Bronchial epithelial cell (primary cell): ENCODE measurements at regions not wholly inside any gene's neighbourhood (a gene's known extent, or its start where the extent isn't known, plus 50 kb on each side); places are given as distances from the start of the nearest gene placed in this dataset.
A peak's percentile ranks its signal among the peaks of the same experiment; 100 is the strongest.

Experiments used
- DNase-seq: peaks from one replicate; pipeline ENCODE4 v3.0.0-alpha.2; 2010; ENCODE audit warnings: low read depth
- FAIRE-seq: peaks from 2 replicates; lab custom pipeline; 2011; peaks lifted over from hg19 to GRCh38; lab: Jason Lieb, UNC
- H3K27me3 ChIP-seq: 2 replicates; pipeline ENCODE4 v1.5.1; 2011; ENCODE audit warnings: low read length; ENCODE audit not compliant: control insufficient read depth, insufficient read depth
- H3K36me3 ChIP-seq: 2 replicates; pipeline ENCODE4 v1.5.1; 2011; ENCODE audit warnings: low read length; ENCODE audit not compliant: control insufficient read depth, insufficient read depth
- H3K4me3 ChIP-seq: 2 replicates; pipeline ENCODE4 v1.5.1; 2011; ENCODE audit warnings: mild to moderate bottlenecking, low read depth, low read length, control low read depth
- TF ChIP-seq, protein P1 (sequence below): IDR thresholded peaks from 2 replicates; pipeline ENCODE4 v1.5.1; 2011; ENCODE audit warnings: mild to moderate bottlenecking, moderate library complexity, low read length, control low read depth, inconsistent platforms; ENCODE audit not compliant: insufficient read depth, severe bottlenecking

DNA sequence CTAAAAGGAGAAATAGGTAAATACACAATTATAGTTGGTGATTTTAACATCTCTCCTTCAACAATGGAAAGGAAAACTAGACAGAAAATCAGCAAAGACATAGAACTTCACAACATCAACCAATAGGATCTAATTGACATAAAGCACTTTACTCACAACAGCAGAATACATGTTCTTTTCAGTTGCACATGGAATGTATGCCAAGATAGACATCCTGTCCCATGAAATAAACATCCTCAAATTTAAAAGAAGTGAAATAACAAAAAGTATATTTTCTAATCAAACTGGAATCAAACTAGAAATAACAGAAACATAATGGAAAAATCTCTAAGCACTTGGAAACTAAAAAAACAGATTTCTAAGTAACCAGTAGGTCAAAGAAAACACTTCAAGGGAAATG lies 296.2 kb upstream of the RGS6 start:
- FAIRE-seq (no peak), DNase-seq (no peak)
- Histone ChIP-seq H3K27me3 (no peaks in the 10 kb centered on the region), H3K36me3 (peaks cover 2% of the 10 kb centered on the region), H3K4me3 (no peak overlapping the region)
- TF ChIP-seq, protein P1, sequence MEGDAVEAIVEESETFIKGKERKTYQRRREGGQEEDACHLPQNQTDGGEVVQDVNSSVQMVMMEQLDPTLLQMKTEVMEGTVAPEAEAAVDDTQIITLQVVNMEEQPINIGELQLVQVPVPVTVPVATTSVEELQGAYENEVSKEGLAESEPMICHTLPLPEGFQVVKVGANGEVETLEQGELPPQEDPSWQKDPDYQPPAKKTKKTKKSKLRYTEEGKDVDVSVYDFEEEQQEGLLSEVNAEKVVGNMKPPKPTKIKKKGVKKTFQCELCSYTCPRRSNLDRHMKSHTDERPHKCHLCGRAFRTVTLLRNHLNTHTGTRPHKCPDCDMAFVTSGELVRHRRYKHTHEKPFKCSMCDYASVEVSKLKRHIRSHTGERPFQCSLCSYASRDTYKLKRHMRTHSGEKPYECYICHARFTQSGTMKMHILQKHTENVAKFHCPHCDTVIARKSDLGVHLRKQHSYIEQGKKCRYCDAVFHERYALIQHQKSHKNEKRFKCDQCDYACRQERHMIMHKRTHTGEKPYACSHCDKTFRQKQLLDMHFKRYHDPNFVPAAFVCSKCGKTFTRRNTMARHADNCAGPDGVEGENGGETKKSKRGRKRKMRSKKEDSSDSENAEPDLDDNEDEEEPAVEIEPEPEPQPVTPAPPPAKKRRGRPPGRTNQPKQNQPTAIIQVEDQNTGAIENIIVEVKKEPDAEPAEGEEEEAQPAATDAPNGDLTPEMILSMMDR: no peak

DNA sequence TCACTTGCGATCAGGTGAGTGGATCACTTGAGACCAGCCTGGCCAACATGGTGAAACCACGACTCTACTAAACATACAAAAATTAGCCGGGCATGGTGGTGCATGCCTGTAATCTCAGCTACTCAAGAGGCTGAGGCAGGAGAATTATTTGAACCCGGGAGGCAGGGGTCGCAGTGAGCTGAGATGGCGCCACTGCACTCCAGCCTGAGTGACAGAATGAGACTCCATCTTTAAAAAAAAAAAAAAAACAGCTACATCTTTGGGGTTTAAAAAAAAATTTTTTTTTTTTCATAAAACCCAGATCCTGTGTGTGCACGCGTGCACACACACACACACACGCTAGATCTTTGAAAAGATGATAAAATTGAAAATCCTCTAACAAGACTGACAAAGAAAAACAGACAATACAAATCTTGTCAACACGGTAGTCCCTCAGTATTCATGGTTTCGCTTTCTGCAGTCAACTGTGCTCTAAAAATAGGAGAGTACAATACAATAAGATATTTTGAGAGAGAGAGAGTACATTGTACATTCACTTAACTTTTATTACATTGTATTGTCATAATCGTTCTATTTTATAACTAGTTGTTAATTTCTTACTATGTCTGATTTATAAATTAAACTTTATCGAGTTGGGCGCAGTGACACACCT lies 295.3 kb upstream of the RGS6 start:
- Histone ChIP-seq H3K27me3 (no peaks in the 10 kb centered on the region), H3K4me3 (no peak overlapping the region), H3K36me3 (peaks cover 2% of the 10 kb centered on the region)
- DNase-seq (no peak), FAIRE-seq (no peak)
- TF ChIP-seq, protein P1: no peak

DNA sequence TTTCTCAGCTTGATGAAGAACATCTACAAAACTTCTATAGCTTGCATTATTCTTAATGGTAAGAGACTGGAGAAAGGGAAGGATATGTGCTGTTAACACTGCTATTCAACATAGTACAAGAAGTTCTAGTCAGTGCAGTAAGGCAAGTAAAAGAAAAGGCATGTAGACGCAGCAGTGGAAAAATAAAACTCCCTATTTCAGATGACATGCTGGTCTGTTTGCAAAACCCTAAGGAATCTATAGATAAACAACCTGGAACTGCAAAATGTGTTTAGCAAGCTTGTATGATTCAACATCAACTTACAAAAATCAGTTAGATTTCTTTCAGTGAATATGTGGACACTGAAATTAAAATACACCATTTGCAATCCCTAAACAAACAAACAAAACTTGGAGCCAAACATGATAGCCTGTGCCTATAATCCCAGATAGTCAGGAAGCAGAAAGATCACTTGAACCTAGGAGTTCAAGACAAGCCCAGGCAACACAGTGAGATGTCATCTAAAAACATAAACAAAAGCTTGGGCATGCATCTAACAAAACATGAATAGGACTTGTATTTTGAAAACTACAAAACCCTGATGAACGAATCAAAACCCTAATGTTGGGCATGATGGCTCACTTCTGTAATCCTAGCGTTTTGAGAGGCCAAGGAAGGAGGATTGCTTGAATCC lies 293.6 kb upstream of the RGS6 start:
- no peak for FAIRE-seq
- TF ChIP-seq, protein P1: no peak
- Histone ChIP-seq H3K27me3 (no peaks in the 10 kb centered on the region), H3K4me3 (no peak overlapping the region), H3K36me3 (no peaks in the 10 kb centered on the region)
- DNase-seq: peak; percentile 57

DNA sequence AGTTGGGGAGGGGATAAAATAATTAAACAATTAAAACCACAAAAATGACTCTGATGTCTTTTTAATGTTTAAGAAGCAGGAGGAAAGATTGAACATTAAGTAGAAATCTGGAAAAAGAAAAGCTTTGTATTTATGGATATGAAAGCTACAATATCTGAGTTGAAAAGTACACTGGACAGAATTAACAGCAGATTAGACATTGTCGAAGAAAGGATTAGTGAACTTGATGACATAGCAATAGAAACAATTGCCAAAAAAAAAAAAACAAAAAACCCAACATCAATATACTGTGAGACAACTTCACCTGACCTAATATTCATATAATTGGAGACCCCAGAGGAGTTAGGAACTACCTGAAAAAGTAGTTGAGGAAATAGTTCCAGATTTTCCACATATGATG lies 289.5 kb upstream of the RGS6 start:
- H3K4me3 ChIP-seq: no peak overlapping the region
- no peaks in the 10 kb centered on the region for H3K27me3 ChIP-seq
- H3K36me3 ChIP-seq: no peaks in the 10 kb centered on the region
- DNase-seq (no peak), FAIRE-seq (no peak)
- TF ChIP-seq, protein P1: no peak

DNA sequence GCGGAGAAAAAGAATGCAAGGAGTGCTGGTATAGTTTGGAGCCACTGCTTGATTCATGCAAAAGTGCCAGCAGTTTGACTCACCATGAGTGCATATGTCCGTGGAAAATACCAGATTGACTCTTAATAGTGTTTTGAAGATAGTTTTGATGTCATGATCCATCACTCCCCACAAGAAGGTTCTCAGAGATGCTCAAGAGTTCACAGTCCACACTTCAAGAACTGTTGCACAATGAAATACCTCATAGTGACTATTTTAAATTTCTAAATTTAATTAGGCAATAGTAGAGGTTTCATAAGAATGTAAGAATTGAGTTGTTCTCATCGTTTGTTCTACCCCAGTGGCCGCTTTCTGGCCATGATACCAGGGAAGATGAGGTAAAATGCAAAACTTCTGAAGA lies 286.6 kb upstream of the RGS6 start:
- TF ChIP-seq, protein P1: no peak
- FAIRE-seq (no peak), DNase-seq (no peak)

More for the DNA sequence above, 286.6 kb upstream of the RGS6 start:
- Histone ChIP-seq H3K4me3 (no peak overlapping the region), H3K27me3 (no peaks in the 10 kb centered on the region), H3K36me3 (peaks cover 2% of the 10 kb centered on the region)
